ENCODE measurements at regions not wholly inside any gene's neighbourhood (a gene's known extent, or its start where the extent isn't known, plus 50 kb on each side); places are given as distances from the start of the nearest gene placed in this dataset.
"Not testable (repeated sequence)": the region's sequence is repeated elsewhere in the genome, so short reads cannot be mapped to it uniquely, and the experiment has no call there.

DNA sequence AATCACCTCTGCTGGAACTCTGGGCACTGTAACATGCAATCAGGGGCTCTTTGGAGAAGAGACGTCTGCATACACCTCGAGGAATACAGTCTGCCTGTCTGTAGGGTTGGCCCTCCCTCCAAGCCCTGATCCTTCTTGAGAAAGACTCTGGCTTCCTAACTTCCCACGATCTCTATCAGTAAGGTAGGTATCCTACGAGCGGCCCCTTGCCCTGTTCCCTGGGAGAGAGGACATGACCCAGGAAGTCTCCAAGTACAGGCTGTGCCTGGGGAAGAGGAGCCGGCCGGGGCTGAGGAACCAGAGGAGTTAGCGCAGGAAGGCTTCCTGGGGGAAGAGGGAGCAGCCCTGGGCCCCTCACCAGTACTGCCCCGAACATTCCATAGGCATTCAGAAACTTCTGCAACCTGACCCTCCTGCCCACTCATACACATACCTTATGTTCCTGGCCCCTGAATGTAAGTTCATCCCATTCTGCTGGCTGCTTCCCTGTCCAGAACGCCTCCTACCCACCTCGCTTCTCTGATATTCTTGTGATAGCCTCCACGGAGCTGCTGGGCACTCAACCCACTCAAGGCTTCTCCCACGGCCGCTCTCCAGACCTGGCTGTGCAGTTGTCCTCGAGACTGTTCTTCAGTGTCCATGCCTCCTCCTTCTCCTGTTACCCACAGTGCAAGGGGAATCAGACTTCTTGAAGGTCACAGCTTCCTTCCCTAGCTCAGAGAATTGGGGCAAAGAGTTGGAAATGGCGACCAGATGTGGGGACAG, 116.1 kb downstream of the CYP26B1 start:
- no peak for DNase-seq

DNA sequence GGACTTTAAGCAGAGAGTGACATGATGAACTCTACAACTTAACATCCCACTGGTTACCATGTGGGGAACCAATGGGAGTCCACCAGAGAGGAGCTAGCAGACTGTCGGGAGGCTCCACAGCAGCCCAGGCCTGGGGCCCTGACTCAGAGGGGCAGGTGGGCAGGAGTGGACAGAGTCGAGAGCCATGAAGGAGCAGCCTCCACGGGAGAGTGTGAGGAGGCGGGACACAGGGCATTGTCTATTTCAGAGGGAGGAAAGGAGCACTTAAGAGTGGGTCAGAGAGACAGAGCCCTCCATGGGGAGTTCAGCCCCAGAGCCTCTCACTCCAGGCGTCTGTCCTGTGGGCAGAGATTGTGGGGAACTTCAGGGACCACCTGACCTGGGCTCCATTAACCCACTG, 118.7 kb downstream of the CYP26B1 start:
- no peak for DNase-seq

DNA sequence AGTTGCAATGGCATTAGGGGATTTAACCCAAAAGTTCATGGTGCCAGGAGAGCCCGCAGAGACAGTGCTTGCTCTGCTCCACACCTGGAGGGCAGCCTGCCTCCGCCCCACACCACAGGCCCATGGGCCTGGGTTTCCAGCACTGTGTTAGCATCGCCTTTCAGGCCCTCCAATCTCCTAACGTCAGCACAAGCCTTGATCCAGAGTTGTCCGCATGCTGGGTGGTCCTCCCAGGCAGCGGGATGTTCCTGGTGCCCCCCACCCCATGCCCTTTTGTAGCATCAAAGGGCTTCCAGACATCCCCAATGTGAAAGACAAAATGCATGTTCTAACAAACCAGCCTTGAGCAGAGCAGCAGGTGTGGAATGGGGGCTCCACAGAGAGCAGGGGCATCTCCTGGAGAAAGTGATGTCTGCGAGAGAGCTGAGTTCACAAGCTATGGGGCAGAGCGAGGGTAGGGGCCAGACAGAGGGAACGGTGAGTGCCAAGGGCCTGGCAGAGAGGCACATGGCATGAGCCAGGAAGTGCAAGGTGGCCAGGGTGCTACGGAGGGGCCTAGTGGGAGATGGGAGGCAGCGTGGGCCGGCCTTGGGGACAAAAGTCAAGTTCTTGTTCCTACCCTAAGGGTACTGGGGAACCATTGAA, 119.2 kb downstream of the CYP26B1 start:
- DNase-seq, result no peak

DNA sequence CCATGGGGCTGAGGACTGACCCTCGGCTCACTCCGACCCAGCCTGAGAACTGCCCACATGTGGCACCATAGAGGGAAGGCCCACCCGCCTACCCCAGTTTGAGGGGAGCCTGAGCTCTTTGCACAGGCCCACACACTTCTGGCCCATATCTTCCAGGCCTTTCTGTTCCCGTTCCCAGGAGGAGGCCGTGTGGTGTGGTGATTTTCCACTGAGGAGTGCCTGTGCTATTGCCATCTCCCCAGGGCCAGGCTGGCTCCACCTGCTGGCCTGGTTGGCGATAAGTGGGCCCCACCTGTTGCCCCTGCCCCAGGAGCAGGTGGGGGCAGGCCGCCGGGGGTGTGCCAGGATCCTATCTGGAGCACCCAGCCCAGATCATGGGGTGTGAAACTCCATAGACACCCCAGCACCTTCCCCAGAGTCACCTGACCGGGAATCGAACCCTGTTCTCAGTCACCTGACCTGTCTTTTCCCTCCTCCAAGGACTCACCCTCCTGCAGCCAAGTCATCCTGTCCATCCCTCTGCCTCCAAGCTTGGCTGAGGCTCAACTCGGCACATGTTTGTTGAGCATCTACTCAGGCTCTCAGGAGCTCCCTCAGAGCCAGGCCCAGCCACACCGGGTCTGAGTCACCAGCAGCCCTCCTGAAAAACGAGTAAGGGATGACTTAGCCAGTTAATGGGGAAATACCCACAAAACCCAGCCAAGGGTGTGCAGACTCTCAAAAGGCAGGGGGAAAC, 120.1 kb downstream of the CYP26B1 start:
- peak; percentile 28 for DNase-seq

DNA sequence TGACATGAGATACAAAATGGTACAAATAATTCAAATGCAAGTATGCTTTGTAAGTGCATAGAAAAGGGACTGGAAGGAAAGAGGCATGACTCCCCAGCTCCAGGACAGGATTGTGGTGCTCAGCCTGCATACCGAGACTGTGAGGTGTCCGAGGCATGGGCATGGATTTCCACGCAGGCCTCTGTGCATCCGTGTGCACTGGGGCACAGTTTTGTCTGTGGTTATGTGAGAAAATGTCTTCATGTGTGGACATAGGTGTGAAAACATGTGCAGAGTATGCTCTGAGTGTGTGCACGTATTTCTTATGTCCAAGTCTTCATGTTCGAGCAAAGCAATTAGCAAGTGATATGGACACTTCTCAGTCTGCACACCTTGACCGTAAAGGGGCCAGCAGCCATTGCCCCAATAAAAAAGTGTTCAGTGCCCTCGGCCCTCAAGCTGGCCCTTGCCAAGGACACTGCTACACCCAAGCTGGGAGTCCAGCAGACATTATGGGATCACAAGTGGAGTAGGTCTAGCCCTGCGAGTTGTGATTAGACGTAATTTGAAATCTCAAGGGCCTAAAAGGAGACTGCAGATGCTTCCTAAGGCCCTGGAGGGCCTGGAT, 120.7 kb downstream of the CYP26B1 start:
- DNase-seq, result no peak

DNA sequence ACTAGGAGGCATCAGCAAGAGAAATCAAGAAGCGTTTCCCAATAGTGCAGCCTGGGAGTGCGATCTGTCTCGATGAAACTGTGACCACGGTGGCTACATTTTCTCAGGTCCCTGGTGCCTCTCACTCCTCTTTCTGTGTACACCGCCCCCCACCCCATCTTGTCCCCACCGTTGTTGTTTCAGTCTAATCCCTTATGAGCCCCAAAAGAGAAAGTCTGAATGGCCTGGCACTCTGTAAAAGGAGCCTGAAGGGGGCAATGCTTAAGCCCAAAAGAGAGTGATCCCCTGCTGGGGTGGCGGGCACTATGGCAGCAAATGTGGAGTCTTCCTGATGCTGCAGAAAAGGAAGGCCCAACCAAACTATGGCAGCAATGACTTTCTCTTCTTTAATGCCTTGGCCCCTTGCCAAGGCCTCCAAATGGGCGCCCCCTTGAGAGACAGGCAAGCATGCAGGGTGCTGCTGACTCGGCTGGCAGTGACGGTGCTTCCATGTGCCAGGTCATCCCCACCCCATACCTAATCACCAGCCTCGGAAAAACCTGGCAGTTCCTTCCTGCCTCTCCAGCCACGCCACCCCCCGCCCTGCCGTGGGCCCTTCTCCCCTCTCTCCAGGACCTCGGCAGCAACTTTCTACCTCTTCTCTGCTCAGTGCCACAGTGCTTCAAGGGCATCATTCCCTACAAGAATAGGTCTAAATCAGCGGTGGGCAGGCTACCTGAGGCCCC, 123.0 kb downstream of the CYP26B1 start:
- no peak for DNase-seq

DNA sequence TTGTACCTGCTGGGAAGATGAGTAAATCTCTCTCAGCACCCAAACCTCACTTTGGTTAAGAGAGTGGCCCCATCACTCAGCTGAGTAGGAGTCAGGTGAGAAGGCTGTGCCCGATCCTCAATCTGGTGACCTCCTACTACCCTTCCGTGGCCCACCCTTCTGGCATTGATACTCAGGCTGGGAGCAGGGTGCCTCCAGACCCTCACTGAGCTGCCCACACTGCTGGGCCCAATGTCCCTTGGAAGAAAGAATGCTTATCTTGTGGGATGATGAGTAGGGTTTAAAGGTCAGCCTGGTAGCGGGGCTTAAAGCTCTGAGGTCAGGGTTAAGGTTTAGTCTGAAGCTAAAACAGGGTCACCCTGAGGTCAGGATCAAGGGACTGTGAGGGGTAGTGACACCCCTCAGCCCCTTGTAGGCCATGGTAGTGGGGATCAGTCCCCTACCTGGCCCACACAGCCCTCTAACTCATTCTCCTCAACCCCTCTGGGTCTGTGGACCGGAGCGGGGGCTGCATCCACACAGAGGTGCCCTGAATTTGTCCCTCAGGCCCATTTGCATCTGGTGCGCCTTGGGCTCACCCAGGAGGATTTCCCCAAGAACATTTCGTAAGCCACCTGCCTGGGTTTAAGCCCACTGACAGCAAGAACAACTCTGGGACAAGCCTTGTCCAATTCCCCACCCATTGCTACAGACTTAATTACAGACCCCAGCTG, 123.8 kb downstream of the CYP26B1 start:
- DNase-seq, result no peak

DNA sequence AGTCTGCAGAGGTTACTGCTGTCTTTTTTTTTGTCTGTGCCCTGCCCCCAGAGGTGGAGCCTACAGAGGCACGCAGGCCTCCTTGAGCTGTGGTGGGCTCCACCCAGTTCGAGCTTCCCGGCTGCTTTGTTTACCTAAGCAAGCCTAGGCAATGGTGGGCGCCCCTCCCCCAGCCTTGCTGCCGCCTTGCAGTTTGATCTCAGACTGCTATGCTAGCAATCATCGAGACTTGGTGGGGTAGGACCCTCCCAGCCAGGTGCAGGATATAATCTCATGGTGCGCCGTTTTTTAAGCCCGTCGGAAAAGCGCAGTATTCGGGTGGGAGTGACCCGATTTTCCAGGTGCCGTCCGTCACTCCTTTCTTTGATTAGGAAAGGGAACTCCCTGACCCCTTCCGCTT, 126.3 kb downstream of the CYP26B1 start:
- not testable (repeated sequence) for DNase-seq

DNA sequence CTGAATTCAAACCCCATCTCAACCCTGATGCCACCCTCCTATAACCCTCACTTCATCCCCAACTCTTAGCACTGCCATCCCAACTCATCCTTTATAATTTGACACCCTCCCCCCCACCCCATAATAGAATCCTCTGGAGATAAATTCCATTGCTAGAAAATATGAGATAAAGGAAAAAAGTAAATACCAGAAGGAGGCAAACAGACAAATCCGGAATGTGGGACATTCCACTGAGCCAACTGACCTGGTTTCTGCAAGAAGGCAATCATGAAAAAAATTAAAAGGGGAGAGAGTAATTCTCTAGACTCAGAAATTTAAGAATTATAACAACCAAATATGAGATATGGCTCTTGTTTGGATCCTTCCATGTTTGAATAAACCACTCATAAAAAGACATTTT, 132.4 kb downstream of the CYP26B1 start:
- DNase-seq, result no peak

DNA sequence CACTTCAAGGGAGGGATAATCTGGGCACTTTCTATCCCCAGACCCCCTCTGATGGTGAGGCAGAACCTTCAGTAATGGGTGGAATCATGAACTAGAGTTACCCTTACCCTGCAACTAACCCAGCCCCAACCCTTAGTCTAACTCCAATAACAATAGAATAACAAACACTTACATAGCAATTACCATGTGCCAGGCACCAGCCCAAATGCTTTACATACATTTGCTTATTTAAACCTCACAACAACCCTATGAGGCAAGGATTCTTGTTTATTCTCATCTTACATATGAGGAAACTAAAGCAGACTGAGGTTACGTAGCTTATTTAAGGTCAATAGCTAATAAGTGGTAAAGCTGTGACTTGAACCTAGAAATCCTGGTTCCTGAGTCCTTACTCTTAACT, 132.8 kb downstream of the CYP26B1 start:
- no peak for DNase-seq

DNA sequence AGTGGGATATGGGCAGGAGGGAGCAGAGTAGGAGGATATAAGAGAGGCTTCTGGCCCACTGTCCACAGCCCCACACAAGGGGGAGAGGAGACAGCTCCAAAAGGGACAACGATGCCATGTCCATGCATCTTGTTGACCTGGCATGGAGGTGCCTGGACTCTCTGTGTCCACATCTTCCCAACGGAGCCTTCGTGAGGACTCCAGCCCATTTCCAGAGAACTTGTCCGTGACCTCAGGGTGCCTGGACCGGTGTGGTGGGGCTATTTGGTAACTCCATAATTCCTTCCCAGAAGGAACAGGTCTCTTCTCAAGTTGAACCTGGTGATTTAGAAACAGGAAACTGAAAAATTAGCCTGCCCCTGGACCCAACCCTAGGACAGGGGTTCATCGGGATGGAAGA, 133.9 kb downstream of the CYP26B1 start:
- no peak for DNase-seq

DNA sequence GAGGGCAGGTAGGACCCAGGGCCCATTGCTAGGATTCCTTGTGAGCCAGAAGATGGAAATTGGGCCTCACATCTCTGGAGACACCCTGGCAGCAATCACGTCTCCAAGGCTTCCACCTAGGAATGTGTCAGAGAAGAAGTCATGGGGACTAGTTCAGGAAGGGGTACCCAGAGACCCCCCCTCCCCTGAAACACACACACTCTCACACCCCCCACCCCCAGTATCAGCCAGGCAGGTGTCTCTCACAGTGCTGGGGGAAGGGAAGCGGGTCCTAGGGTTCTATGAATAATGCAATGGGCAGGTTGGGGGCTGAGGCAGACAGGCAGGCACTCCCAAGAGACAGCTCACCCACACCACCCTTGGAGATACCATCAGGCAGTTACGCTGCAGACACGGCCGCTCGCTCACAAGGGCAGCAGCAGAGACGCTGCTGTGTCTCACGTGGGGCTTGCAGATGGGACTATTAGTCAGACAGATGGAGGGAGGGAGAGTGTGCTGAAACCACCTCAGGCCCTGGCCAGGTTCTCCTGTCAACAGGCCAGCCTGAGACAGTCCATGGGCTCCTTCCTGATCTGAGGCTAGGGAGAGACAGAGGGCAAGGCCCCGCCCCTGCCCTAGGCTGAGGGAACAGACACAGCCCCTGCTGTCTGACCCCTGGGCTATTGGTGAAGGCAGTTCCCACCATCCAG, 134.6 kb downstream of the CYP26B1 start:
- no peak for DNase-seq

DNA sequence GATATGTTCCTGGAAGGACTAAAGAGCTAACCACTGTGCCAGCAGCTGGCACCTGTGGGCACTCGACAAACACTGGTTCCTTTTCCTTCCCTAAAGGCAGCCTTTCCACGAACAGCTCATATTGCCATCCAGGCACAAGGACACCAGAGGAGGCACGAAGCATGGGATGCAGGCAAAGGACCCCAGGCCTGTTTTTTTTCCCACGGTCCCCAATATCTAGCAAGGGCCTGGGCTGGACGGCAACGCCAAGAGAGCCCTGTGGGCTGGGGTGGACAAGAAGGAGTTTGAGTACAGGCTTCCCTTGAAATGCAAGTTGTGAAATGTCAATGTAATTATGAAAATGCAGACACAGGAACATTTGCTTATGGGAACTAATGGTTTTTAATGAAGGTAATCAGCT, 135.9 kb downstream of the CYP26B1 start:
- no peak for DNase-seq

DNA sequence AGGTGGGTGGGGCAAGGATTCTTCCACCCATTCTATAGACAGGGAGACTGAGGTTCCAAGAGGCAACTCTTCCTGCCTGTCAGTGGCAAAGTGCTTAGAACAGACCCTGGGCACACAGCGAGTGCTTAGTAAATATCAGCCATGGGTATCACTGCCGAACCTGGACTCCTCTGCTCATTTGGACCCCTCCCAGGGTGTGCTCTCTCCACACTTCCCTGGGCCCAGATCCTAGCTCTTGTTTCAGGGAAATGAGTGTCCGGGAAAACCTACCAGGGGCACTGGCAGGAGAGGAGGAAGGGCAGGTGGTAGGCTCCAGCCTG, 136.3 kb downstream of the CYP26B1 start:
- DNase-seq, result no peak

DNA sequence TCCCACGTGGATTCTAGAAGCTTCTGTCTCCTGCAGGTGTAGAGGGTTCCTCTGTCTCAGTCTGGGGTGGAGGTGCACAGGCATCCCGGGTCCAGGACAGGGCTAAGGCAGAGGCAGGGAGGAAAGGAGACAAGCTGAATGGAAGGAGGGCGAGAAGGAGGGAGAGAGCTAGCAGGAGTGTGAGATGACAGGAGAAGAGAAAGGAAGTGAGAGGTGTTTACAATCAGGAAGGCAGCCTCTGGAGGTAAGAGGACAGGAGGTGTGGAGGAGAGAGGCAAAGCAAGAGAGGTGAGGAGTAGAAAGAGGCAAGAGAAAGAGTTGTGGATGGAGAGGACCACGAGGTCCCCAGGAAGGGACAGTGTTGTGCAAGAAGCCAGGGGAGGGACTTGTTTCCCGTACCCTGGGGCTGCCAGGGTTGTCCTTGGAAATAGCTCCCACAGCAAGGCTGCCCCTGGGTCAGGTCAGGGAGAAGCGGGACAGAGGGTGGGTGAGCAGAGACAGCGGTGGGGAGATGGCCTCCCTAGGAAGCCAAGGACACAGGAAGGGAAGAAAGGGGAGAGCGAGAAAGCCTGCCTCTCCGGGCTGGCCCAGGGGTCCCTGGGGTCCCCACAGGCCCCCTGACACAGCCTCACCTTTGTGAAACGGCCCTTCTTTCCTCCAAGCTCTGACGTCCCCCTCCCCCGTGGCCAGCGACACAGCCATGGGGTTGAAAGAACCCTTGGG, 136.9 kb downstream of the CYP26B1 start:
- no peak for DNase-seq

DNA sequence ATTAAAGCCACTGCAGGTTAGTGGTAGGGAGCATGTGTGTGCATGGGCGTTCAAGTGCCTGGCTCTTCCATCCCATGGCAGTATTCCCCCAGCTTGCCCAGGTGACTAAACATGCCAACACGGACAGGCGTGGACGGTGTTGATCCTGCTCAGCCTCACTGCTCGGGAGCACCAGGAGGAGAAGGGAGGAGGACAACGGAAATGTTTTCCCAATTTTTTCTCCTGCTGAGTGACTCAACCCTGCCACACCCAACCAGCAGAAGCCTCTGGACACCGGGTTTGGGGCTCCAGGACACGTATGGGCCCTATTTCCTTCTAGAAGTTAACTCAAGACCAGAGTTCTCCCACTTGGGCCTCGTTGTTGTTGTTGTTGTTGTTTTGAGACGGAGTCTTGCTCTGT, 139.1 kb downstream of the CYP26B1 start:
- DNase-seq, result no peak

DNA sequence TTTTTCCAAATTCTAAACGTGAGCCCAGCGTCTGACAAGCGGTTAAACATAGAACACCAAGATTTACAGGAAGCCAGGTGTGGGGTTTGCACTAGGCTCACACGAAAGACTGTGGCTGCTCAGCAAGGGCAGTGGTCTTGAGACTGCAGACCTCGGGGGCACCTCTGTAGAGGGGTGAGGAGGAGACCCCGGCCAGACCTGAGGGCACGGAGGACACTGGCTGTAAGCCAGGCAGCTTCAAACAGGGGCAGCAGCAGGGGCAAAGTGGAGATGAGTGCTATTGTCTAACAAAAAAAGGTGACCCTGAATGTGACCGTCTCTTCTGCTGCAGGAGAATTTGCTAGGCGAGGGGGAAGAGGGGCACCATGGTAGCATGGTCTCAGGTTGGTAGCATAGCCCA, 140.3 kb downstream of the CYP26B1 start:
- DNase-seq, result no peak

DNA sequence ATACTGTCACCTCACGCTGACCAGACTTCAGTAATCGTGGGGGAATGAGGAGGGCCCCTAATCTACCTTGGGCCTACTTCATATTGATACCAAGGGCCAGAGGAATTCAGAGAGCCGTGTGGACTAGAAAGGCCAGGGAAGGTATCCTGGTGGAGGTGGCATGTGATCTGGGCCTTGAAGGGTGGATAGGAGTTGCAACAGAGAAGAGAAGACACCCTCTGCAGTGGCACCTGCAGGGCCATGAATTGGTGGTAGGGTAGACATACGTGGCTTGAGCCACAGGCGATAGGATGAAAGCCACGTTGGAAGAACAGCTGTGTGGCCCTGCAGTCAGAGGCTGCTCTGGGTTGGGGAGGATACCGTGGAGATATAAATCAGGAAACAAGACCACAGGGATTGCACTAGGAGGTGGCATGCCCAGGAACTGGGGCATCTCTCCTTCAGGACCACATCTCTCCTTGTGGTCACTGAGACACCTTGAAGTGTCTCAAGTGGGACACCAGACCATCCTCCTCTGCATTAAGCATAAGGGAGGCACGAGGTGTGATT, 141.4 kb downstream of the CYP26B1 start:
- DNase-seq, result no peak

DNA sequence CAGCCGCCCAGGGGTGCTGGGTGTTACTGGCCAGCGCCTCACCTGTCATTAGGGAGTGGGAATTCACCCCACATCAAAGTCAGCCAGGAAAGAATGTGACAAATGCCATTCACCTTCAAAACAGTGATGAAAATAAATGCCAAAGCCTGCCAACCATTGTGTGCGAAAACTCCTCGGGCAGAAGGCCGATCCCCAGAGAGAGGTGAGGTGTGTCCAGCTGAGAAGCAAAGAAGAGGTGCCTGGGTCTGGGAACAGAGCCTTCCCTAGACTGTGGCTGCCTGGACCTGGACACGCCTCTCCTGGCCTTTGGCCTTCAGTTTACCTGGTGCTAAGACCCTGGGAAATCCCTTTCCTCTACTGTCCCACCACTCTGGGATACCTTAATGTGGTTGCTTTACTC, 142.7 kb downstream of the CYP26B1 start:
- DNase-seq, result no peak

DNA sequence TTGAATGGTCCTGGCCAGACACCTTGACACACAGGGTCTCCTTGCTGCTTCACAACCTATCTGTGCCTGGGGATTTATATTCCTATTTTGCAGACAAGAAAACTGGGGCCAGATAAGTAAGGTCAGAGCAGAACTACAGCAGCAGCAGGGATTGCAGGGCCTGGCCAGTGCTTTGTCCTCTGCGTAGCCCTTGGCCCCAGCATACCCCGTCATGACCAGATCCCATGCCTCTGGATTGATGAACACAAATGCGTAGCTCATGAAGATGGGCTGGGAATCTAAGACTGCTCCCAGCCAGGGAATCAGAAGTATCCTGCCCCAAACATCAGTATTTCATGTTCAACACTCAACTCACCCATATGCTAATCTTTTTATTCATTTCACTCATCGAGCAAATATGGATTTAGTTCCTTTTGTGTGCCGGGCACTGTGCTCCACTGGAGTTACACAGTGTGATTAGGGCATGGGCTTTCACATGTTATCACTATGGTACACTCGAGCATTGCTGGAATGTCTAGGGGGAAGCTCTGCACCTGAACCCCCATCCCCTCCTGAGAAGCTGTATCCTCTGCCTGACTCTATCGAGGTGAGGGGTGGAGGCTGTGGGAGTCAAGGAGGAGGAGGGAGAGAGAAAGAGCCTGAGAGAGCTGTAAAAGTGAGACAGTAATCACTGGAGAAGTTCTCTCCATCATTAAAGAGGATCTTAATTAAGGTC, 143.3 kb downstream of the CYP26B1 start:
- no peak for DNase-seq

Measured in T1000 (cell line).